ENCODE measurements at regions not wholly inside any gene's neighbourhood (a gene's known extent, or its start where the extent isn't known, plus 50 kb on each side); places are given as distances from the start of the nearest gene placed in this dataset.

DNA sequence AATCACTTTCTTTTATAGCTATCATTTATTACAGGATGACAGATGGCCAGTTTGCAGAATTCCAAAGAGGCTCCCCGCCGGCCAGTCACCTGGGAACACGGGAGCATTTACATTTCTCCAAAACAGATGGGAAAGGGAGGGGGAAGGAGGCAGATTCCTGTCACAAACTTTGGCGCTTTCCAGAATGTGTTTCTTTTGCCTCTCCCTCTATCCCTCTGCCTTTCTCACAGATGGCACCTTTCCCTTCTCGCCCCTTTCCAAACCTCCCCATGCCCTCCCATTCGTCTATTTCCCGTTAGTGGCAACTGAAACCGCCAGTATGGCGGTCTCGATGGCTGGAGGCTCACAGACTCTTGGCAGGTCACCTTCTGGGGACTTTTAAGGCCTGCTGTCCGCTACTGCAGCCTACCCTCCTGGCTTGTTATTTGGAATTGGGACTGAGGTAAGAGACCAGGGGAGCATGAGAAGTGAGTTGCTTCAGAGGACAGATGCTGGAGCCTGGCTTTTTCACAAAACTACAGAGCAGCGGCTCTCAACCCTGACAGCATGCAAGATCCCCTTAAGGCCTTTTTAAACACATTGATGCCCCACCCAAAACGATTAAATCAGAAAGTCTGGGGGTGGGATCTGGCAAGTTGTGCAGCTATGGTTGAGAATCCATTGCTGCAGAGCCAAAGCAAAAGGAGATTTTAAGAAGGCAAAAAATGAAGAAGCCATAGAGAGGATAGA is 161.5 kb upstream of the VASH1 start:
- Histone ChIP-seq H3K36me3 (no peaks in the 10 kb centered on the region), H3K9me3 (replicated peaks) (peaks cover 9% of the 10 kb centered on the region), H3K4me3 (no peak overlapping the region), H3K4me1 (peaks cover 4% of the 10 kb centered on the region), H3K27ac (replicated peaks) (no peak overlapping the region), H3K27me3 (ENCODE audit: low read depth) (no peaks in the 10 kb centered on the region)
- DNase-seq = no peak
- TF ChIP-seq, protein P1, sequence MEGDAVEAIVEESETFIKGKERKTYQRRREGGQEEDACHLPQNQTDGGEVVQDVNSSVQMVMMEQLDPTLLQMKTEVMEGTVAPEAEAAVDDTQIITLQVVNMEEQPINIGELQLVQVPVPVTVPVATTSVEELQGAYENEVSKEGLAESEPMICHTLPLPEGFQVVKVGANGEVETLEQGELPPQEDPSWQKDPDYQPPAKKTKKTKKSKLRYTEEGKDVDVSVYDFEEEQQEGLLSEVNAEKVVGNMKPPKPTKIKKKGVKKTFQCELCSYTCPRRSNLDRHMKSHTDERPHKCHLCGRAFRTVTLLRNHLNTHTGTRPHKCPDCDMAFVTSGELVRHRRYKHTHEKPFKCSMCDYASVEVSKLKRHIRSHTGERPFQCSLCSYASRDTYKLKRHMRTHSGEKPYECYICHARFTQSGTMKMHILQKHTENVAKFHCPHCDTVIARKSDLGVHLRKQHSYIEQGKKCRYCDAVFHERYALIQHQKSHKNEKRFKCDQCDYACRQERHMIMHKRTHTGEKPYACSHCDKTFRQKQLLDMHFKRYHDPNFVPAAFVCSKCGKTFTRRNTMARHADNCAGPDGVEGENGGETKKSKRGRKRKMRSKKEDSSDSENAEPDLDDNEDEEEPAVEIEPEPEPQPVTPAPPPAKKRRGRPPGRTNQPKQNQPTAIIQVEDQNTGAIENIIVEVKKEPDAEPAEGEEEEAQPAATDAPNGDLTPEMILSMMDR (IDR thresholded peaks at IDR 0.05; ENCODE audit: borderline replicate concordance) = no peak
- intact Hi-C loops (cut with micrococcal nuclease) = no loop called here

DNA sequence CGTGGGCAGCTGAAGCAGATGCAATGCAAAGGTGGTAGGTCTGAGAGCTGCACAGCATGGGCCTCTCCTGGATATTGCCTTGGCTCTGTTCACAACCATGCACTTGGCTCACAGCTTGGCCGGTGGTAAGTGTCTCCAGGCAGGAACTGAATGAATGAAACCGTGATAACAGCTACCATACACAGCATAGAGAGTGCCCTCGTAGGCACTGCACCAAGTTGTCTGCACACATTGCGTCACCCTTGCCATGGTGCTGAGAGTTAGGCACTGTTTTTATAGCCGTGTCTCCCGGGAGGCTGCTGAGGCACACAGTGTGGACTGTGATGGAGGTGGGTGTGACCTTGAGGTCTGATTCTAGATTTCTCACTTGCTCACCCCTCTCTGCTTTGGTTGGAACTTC is 157.6 kb upstream of the VASH1 start:
- intact Hi-C loops (cut with micrococcal nuclease) = no loop called here
- TF ChIP-seq, protein P1 (IDR thresholded peaks at IDR 0.05; ENCODE audit: borderline replicate concordance) = no peak
- peak; percentile 51 for DNase-seq

DNA sequence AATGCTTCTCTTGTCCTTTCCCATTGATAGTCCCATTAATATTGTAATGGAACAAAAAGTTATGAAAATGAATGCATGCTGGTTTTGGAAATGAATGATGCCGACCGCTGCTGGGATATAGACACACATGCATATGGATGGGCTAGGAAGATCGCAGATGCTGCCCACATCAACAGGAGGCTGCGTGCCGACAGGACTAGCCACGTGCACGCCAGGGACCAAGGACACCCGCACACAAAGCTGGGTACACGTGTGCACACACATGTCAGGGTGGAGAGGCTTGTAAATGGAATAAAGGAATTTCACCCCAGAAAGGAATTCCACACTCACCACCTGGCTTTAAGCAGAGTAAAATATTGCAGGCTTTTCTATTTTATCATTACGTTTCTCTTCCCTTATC is 153.8 kb upstream of the VASH1 start:
- no peaks in the 10 kb centered on the region for H3K9me3 ChIP-seq (replicated peaks)
- H3K36me3 ChIP-seq = no peaks in the 10 kb centered on the region
- H3K4me1 ChIP-seq = peaks cover 4% of the 10 kb centered on the region
- H3K27me3 ChIP-seq (ENCODE audit: low read depth) = peaks cover 6% of the 10 kb centered on the region
- no peak overlapping the region for H3K4me3 ChIP-seq
- H3K27ac ChIP-seq (replicated peaks) = no peak overlapping the region
- TF ChIP-seq, protein P1 (IDR thresholded peaks at IDR 0.05; ENCODE audit: borderline replicate concordance) = no peak
- no peak for DNase-seq
- intact Hi-C loops (cut with micrococcal nuclease) = no loop called here

More for the DNA sequence above, 157.6 kb upstream of the VASH1 start:
- Histone ChIP-seq H3K4me1 (peaks cover 4% of the 10 kb centered on the region), H3K4me3 (no peak overlapping the region), H3K27me3 (ENCODE audit: low read depth) (no peaks in the 10 kb centered on the region), H3K27ac (replicated peaks) (no peak overlapping the region), H3K36me3 (no peaks in the 10 kb centered on the region), H3K9me3 (replicated peaks) (peaks cover 9% of the 10 kb centered on the region)

DNA sequence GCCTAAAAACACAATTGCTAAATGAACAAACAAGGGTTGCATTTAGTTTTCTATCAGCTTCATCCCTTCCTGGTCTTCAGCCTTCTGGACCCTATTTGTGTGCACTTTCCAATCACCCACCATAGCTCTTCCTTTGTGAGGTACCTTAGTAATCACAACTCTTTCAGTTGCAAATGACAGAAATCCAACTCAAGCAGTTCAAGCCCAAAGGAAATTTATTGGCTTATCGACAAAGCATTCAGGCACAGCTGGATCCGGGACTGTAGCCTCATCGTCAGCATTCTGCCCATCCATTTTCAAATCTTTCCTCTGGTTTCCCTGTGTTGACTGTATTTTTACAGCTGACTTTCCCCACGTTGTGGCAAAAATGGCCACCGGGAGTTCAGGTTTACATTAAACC is 148.6 kb upstream of the VASH1 start:
- H3K9me3 ChIP-seq (replicated peaks) = peaks cover 16% of the 10 kb centered on the region
- H3K27ac ChIP-seq (replicated peaks) = no peak overlapping the region
- no peaks in the 10 kb centered on the region for H3K36me3 ChIP-seq
- TF ChIP-seq, protein P1 (IDR thresholded peaks at IDR 0.05; ENCODE audit: borderline replicate concordance) = no peak
- no peak for DNase-seq
- H3K4me3 ChIP-seq = no peak overlapping the region
- H3K4me1 ChIP-seq = no peaks in the 10 kb centered on the region
- intact Hi-C loops (cut with micrococcal nuclease) = no loop called here
- peaks cover 23% of the 10 kb centered on the region for H3K27me3 ChIP-seq (ENCODE audit: low read depth)

DNA sequence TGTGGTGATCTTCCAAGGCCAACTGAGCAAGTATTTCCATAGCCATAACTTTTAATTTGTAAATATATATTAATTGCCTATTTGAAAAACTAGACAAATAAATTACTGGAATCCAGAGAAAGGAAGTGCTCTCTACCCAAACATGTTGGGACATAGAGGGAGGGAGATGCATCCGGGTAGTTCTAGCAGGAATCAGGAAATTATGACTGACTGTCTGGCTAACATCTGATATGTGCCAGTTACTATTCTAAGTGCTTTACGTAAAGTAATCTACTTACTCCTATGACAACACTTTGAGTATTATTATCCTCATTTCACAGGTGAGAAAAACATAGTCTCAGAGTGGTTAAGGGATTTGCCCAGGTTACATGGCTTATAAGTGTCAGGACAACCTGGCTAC is 147.7 kb upstream of the VASH1 start:
- DNase-seq = no peak
- H3K27ac ChIP-seq (replicated peaks) = no peak overlapping the region
- no peaks in the 10 kb centered on the region for H3K36me3 ChIP-seq
- intact Hi-C loops (cut with micrococcal nuclease) = no loop called here
- H3K9me3 ChIP-seq (replicated peaks) = peaks cover 26% of the 10 kb centered on the region
- H3K4me1 ChIP-seq = no peaks in the 10 kb centered on the region
- peaks cover 23% of the 10 kb centered on the region for H3K27me3 ChIP-seq (ENCODE audit: low read depth)
- H3K4me3 ChIP-seq = no peak overlapping the region
- TF ChIP-seq, protein P1 (IDR thresholded peaks at IDR 0.05; ENCODE audit: borderline replicate concordance) = no peak
